ENCODE measurements at regions not wholly inside any gene's neighbourhood (a gene's known extent, or its start where the extent isn't known, plus 50 kb on each side); places are given as distances from the start of the nearest gene placed in this dataset.
A peak's percentile ranks its signal among the peaks of the same experiment; 100 is the strongest.

GRCh38 chr17:77456951-77457548, 316.3 kb downstream of the SEC14L1 start:
- Mint-ChIP-seq H3K27ac (ENCODE audit: unreplicated experiment) (no peak overlapping the region), H3K9me3 (no peaks in the 10 kb centered on the region), H3K4me1 (peaks cover 79% of the 10 kb centered on the region), H3K27me3 (ENCODE audit: low read depth) (peaks cover 8% of the 10 kb centered on the region), H3K36me3 (ENCODE audit: low read depth) (peaks cover 3% of the 10 kb centered on the region), H3K4me3 (peak overlapping the region; percentile 34)
- TF ChIP-seq, protein P1, sequence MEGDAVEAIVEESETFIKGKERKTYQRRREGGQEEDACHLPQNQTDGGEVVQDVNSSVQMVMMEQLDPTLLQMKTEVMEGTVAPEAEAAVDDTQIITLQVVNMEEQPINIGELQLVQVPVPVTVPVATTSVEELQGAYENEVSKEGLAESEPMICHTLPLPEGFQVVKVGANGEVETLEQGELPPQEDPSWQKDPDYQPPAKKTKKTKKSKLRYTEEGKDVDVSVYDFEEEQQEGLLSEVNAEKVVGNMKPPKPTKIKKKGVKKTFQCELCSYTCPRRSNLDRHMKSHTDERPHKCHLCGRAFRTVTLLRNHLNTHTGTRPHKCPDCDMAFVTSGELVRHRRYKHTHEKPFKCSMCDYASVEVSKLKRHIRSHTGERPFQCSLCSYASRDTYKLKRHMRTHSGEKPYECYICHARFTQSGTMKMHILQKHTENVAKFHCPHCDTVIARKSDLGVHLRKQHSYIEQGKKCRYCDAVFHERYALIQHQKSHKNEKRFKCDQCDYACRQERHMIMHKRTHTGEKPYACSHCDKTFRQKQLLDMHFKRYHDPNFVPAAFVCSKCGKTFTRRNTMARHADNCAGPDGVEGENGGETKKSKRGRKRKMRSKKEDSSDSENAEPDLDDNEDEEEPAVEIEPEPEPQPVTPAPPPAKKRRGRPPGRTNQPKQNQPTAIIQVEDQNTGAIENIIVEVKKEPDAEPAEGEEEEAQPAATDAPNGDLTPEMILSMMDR (conservative IDR thresholded peaks at IDR 0.05), result no peak
- DNase-seq (ENCODE audit: low read depth, low spot score), result no peak

DNA sequence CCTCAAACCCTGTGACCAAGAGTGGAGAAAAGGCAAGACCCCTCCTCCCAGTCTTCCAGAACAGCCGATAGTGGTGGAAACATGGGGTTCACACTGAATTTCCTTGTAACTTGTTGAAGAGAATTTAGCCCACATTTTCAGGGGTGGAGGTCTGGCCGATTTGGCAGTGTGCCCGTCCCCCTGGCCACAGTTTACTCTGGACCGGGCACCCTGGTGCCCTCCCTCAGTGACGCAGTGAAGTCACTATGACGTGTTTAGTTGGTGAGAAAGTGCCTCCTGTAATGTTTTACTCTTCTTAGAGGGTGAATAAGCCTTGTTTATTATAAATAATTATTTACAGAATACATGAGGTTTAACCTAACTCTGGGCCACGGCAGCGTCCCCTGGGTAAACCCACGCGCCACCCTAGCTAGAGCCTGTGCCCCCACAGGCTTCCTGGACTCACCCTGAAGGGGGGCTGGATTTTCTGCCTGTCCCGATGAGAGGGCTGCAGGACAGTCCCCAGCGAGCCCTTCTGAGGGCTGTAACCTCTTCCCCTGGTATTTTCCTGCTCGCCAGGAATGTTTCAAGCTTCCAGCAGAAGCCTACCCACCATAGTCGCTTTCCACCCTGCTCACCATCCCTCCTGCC, 316.9 kb downstream of the SEC14L1 start:
- Mint-ChIP-seq H3K4me3 (peak overlapping the region; percentile 34), H3K27me3 (ENCODE audit: low read depth) (peaks cover 5% of the 10 kb centered on the region), H3K27ac (ENCODE audit: unreplicated experiment) (no peak overlapping the region), H3K36me3 (ENCODE audit: low read depth) (peaks cover 3% of the 10 kb centered on the region), H3K4me1 (peaks cover 76% of the 10 kb centered on the region), H3K9me3 (no peaks in the 10 kb centered on the region)
- DNase-seq (ENCODE audit: low read depth, low spot score), result no peak
- TF ChIP-seq, protein P1 (conservative IDR thresholded peaks at IDR 0.05), result no peak

- no peak for DNase-seq (ENCODE audit: low read depth, low spot score)
- H3K36me3 Mint-ChIP-seq (ENCODE audit: low read depth), result peaks cover 3% of the 10 kb centered on the region
- H3K27ac Mint-ChIP-seq (ENCODE audit: unreplicated experiment), result no peak overlapping the region
- TF ChIP-seq, protein P1 (conservative IDR thresholded peaks at IDR 0.05), result no peak
- H3K9me3 Mint-ChIP-seq, result no peaks in the 10 kb centered on the region
- H3K4me3 Mint-ChIP-seq, result peak overlapping the region; percentile 32
- peaks cover 76% of the 10 kb centered on the region for H3K4me1 Mint-ChIP-seq
- peaks cover 5% of the 10 kb centered on the region for H3K27me3 Mint-ChIP-seq (ENCODE audit: low read depth)
Observed at GRCh38 chr17:77458202-77459017, 317.6 kb downstream of the SEC14L1 start.

DNA sequence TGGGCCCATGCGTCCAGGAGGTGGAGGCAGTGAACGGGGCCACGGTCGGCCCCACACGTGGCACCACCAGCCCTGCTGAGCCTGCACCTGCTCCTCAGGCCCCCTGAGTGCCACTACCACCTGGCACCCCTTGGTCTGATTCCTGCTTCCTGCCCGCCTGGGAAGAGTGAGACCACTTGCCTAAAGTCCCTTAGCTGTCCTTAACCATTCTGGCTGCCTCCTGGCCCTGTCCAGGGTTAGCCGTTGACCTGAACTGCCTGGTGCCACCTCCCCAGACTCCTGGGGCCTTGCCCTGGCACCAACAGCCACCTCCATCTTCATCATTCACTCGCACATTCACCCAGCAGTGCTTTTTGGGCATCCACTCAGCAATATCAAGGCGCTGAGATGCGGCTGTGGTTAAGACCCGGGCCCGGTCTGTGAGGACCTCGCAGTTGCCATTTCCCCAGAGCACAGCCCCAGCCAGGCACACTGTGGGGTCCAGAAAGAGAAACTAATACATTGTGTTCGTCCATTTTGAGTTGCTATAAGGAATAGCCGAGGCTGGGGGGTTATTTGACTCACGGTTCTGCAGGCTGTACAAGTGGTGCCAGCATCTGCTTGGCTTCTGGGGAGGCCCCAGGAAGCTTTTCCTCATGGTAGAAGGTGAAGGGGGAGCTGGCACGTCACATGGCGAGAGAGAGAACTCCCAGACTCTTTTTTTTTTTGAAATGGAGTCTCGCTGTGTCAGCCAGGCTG, 318.4 kb downstream of the SEC14L1 start:
- Mint-ChIP-seq H3K4me3 (peak overlapping the region; percentile 66), H3K36me3 (ENCODE audit: low read depth) (peaks cover 3% of the 10 kb centered on the region), H3K4me1 (peaks cover 68% of the 10 kb centered on the region), H3K27ac (ENCODE audit: unreplicated experiment) (peak overlapping the region; percentile 67), H3K27me3 (ENCODE audit: low read depth) (peaks cover 5% of the 10 kb centered on the region), H3K9me3 (no peaks in the 10 kb centered on the region)
- TF ChIP-seq, protein P1 (conservative IDR thresholded peaks at IDR 0.05), result no peak
- DNase-seq (ENCODE audit: low read depth, low spot score), result no peak

GRCh38 chr17:77460514-77461046, 319.8 kb downstream of the SEC14L1 start:
- Mint-ChIP-seq H3K27me3 (ENCODE audit: low read depth) (peaks cover 6% of the 10 kb centered on the region), H3K4me1 (peaks cover 64% of the 10 kb centered on the region), H3K36me3 (ENCODE audit: low read depth) (peaks cover 7% of the 10 kb centered on the region), H3K4me3 (peak overlapping the region; percentile 78), H3K27ac (ENCODE audit: unreplicated experiment) (peak overlapping the region; percentile 27), H3K9me3 (no peaks in the 10 kb centered on the region)
- no peak for DNase-seq (ENCODE audit: low read depth, low spot score)
- TF ChIP-seq, protein P1 (conservative IDR thresholded peaks at IDR 0.05), result no peak

Measured in neural crest cell (in vitro differentiated cells).